Lung (tissue), 11 donors: ENCODE measurements at regions not wholly inside any gene's neighbourhood (a gene's known extent, or its start where the extent isn't known, plus 50 kb on each side); places are given as distances from the start of the nearest gene placed in this dataset.

ENCODE experiments used
- ATAC-seq: fragments of 200-7000 bp; cut with Tn5 transposase; one replicate; pipeline ENCODE4 v1.9.1; 2020; ENCODE audit warnings: moderate number of reproducible peaks; ENCODE audit not compliant: insufficient read depth, low FRiP score
- DNase-seq, 3 donors: peaks; one replicate each; pipeline ENCODE4 v3.0.0-alpha.2; 2013 to 2017
- H3K27ac ChIP-seq, 2 donors: one replicate each; pipeline ENCODE4 v1.5.1; 2013; ENCODE audit warnings: mild to moderate bottlenecking in 2 of 2, moderate library complexity in 2 of 2, control low read depth in 1 of 2, inconsistent platforms in 1 of 2, low read depth in 1 of 2, low read length in 1 of 2
- H3K27me3 ChIP-seq, 3 donors: one replicate each; pipeline ENCODE4 v1.5.1; 2013; ENCODE audit warnings: low read length in 2 of 3; ENCODE audit not compliant: control insufficient read depth in 3 of 3, insufficient read depth in 3 of 3
- H3K36me3 ChIP-seq, 4 donors: one replicate each; pipeline ENCODE4 v1.5.1; 2013; ENCODE audit warnings: low read length in 4 of 4, mild to moderate bottlenecking in 1 of 4, moderate library complexity in 1 of 4; ENCODE audit not compliant: control insufficient read depth in 4 of 4, insufficient read depth in 4 of 4
- H3K4me1 ChIP-seq, 5 donors: one replicate each; pipeline ENCODE4 v1.5.1; 2013; ENCODE audit warnings: low read length in 5 of 5, mild to moderate bottlenecking in 2 of 5, moderate library complexity in 1 of 5; ENCODE audit not compliant: control insufficient read depth in 5 of 5, insufficient read depth in 5 of 5
- H3K4me3 ChIP-seq: one replicate; pipeline ENCODE4 v1.5.1; 2013; ENCODE audit warnings: mild to moderate bottlenecking, control low read depth, moderate library complexity
- H3K9ac ChIP-seq, 2 donors: one replicate each; pipeline ENCODE4 v1.5.1; 2013; ENCODE audit warnings: low read length in 2 of 2, control low read depth in 1 of 2; ENCODE audit not compliant: insufficient read depth in 1 of 2
- H3K9me3 ChIP-seq, 4 donors: one replicate each; pipeline ENCODE4 v1.5.1; 2013; ENCODE audit warnings: low read length in 3 of 4, mild to moderate bottlenecking in 1 of 4, moderate library complexity in 1 of 4; ENCODE audit not compliant: control insufficient read depth in 4 of 4, insufficient read depth in 3 of 4
- CTCF ChIP-seq: IDR thresholded peaks from 2 replicates; pipeline ENCODE4 v1.5.1; 2012; ENCODE audit warnings: mild to moderate bottlenecking; ENCODE audit errors: control extremely low read depth, extremely low read depth
- WGBS, 2 donors: extraction: QIAGEN DNeasy Blood & Tissue Kit; methylation state at CpG; one replicate each; pipeline ENCODE4 v1.1.7; 2013; 5-methylcytosine and 5-hydroxymethylcytosine counted together
- donor health status: control.
- donor health status: control.
- donor health status: Bipolar disorder and iron deficiency.
- donor health status: healthy.
- donor health status: DM: yes; HTN: yes; CAD: no.

- 94 to 95% methylated on average over 4 of the region's 4 CpGs for WGBS, 2 donors
- no peaks in the 10 kb centered on the region for H3K27me3 ChIP-seq
- TF ChIP-seq CTCF = no peak
These were observed 372.7 kb upstream of the RGS17 start for GRCh38 chr6:153503810-153504209.

GRCh38 chr6:153493501-153493900, 362.4 kb upstream of the RGS17 start:
- Histone ChIP-seq H3K4me1 (no peaks in the 10 kb centered on the region), H3K9me3 (peaks cover 0 to 2% (median 0%) of the 10 kb centered on the region in 4 donors), H3K36me3 (no peaks in the 10 kb centered on the region), H3K4me3 (no peak overlapping the region), H3K9ac (no peak overlapping the region), H3K27me3 (no peaks in the 10 kb centered on the region), H3K27ac (no peak overlapping the region)
- DNase-seq = peak in 1 of 3 donors; percentile 13
- WGBS, 2 donors = 78 to 84% methylated on average over 2 of the region's 2 CpGs
- no peak for ATAC-seq
- no peak for TF ChIP-seq CTCF

More at GRCh38 chr6:153503810-153504209, 372.7 kb upstream of the RGS17 start:
- DNase-seq = no peak
- Histone ChIP-seq H3K36me3 (no peaks in the 10 kb centered on the region), H3K4me1 (no peaks in the 10 kb centered on the region), H3K4me3 (no peak overlapping the region), H3K27ac (no peak overlapping the region), H3K9ac (no peak overlapping the region), H3K9me3 (no peaks in the 10 kb centered on the region)
- no peak for ATAC-seq

GRCh38 chr6:153489479-153489878, 358.4 kb upstream of the RGS17 start:
- Histone ChIP-seq H3K4me1 (no peaks in the 10 kb centered on the region), H3K9ac (no peak overlapping the region), H3K4me3 (no peak overlapping the region), H3K27ac (no peak overlapping the region), H3K36me3 (no peaks in the 10 kb centered on the region), H3K9me3 (no peaks in the 10 kb centered on the region), H3K27me3 (no peaks in the 10 kb centered on the region)
- DNase-seq (no peak), ATAC-seq (no peak)
- 77 to 86% methylated on average over 4 of the region's 4 CpGs for WGBS, 2 donors
- TF ChIP-seq CTCF = no peak

- H3K9ac ChIP-seq = no peak overlapping the region
These were observed 357.2 kb upstream of the RGS17 start for GRCh38 chr6:153488267-153488666.

More at GRCh38 chr6:153488267-153488666, 357.2 kb upstream of the RGS17 start:
- 92 to 93% methylated on average over 1 of the region's 1 CpG for WGBS, 2 donors
- TF ChIP-seq CTCF = no peak
- no peaks in the 10 kb centered on the region for H3K27me3 ChIP-seq
- H3K27ac ChIP-seq = no peak overlapping the region
- DNase-seq (no peak), ATAC-seq (no peak)
- H3K4me3 ChIP-seq = no peak overlapping the region
- H3K36me3 ChIP-seq = no peaks in the 10 kb centered on the region
- no peaks in the 10 kb centered on the region for H3K4me1 ChIP-seq
- H3K9me3 ChIP-seq = no peaks in the 10 kb centered on the region
